ENCODE measurements at regions not wholly inside any gene's neighbourhood (a gene's known extent, or its start where the extent isn't known, plus 50 kb on each side); places are given as distances from the start of the nearest gene placed in this dataset.

DNA sequence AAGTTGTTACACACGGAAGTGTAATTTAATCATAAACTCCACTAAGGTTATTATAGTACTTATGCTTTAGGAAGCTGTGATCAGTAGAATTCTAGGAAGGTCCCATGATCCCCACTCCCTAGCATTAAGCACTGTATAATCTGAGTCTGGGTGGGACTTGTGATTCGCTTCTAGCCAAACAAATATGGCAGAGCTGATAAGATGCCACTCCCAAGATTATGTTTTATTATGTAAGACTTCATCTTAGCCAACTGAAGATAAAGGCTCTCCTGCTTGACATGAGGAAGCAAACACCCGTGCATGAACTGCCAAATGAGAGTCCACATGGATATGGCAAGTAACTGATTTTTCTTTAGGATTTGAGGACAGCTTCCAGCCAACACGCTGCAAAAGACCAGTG lies 186.4 kb upstream of the NDST3 start:
- no peaks in the 10 kb centered on the region for H3K36me3 ChIP-seq (ENCODE audit: control insufficient read depth, insufficient read depth, low read length)
- no peak overlapping the region for H3K4me3 ChIP-seq (ENCODE audit: low read depth, low read length)
- ChIA-PET POLR2A (no interaction called here), CTCF (no interaction called here)
- no peak for TF ChIP-seq CTCF (IDR thresholded peaks at IDR 0.05; ENCODE audit: insufficient read depth, low read depth, low read length)
- no peaks in the 10 kb centered on the region for H3K27me3 ChIP-seq (ENCODE audit: control insufficient read depth, insufficient read depth, low read length)
- DNase-seq (ENCODE audit: low read depth) = no peak

DNA sequence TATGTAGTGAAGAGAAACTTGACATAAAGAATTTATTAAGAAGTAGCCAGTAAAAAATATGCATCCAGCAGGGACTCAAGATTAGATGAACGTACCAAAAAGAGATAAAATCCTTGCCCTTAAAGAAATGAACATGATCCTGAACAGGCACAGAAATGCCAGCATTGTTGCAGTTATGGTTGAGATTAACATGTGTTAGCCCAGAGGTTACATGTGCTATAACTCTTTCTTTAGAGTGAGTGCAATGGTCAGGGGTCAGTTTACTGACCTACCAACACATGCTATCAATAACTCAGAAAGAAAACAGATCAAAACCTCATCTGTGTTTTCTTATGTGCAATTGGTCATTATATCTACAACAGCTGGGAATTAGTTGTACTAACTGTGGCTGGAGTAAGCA lies 166.1 kb upstream of the NDST3 start:
- Histone ChIP-seq H3K4me3 (ENCODE audit: low read depth, low read length) (no peak overlapping the region), H3K36me3 (ENCODE audit: control insufficient read depth, insufficient read depth, low read length) (no peaks in the 10 kb centered on the region), H3K27me3 (ENCODE audit: control insufficient read depth, insufficient read depth, low read length) (no peaks in the 10 kb centered on the region)
- no peak for DNase-seq (ENCODE audit: low read depth)
- POLR2A ChIA-PET = no interaction called here
- no peak for TF ChIP-seq CTCF (IDR thresholded peaks at IDR 0.05; ENCODE audit: insufficient read depth, low read depth, low read length)
- CTCF ChIA-PET = no interaction called here

DNA sequence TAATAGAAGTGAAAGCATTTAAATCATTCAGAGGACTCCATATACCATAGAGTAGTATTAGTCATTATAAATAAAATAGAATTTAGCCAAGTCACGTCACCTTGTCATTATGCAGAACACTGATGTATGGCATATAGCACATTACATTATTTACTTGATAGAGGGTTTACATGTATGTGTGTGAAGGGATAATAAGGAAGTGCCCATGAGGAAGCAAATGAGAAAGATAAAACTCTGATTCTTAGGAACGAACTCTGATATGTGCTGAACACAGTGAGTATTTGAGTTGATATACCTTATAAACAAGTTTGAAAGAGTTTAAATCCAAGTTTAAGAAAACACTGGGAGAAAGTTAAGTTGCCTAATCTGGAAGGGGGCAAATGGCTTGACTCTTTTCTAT lies 160.5 kb upstream of the NDST3 start:
- H3K4me3 ChIP-seq (ENCODE audit: low read depth, low read length) = no peak overlapping the region
- no peaks in the 10 kb centered on the region for H3K27me3 ChIP-seq (ENCODE audit: control insufficient read depth, insufficient read depth, low read length)
- no peak for DNase-seq (ENCODE audit: low read depth)
- ChIA-PET CTCF (no interaction called here), POLR2A (no interaction called here)
- TF ChIP-seq CTCF (IDR thresholded peaks at IDR 0.05; ENCODE audit: insufficient read depth, low read depth, low read length) = no peak
- no peaks in the 10 kb centered on the region for H3K36me3 ChIP-seq (ENCODE audit: control insufficient read depth, insufficient read depth, low read length)

DNA sequence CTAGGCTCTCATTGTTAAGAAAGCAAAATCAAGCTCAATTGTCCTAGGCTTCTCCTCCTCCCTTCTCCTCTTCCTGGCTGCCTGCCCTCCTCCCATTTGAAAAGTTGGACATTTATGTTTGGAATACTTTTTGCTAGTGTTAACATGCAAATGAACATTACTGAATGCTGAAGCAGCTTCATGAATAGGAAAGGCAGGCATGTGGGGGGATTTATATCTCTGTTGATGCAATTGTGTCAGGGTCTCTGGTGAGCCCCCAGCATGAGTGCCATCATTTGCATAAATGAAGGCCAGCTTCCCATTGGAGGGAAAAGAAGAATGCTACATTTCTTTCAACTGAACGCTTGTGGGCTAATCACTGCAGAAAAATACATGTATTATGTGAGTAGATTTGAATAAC lies 160.1 kb upstream of the NDST3 start:
- no peaks in the 10 kb centered on the region for H3K36me3 ChIP-seq (ENCODE audit: control insufficient read depth, insufficient read depth, low read length)
- H3K4me3 ChIP-seq (ENCODE audit: low read depth, low read length) = no peak overlapping the region
- no peak for TF ChIP-seq CTCF (IDR thresholded peaks at IDR 0.05; ENCODE audit: insufficient read depth, low read depth, low read length)
- no peaks in the 10 kb centered on the region for H3K27me3 ChIP-seq (ENCODE audit: control insufficient read depth, insufficient read depth, low read length)
- ChIA-PET CTCF (no interaction called here), POLR2A (no interaction called here)
- no peak for DNase-seq (ENCODE audit: low read depth)

DNA sequence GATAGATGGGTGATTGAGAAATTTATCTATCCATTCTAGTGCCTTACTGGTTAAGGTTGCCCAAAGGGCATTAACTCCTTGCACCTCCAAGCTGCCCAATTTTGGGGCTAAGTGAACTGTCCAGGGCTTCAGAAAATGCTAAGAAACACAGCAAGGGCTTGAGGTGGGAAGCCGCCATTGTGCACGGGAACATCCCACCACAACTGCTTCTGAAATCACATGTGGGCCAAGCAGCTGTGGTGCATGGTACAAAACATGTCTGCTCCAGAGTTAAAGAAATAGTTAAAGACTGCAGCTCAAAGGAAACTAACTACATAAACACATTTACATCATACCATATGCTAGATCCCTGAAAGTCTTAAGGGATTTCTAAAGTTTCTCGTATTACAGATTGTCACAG lies 144.3 kb upstream of the NDST3 start:
- CTCF ChIA-PET = no interaction called here
- POLR2A ChIA-PET = no interaction called here
- TF ChIP-seq CTCF (IDR thresholded peaks at IDR 0.05; ENCODE audit: insufficient read depth, low read depth, low read length) = no peak
- no peak overlapping the region for H3K4me3 ChIP-seq (ENCODE audit: low read depth, low read length)
- H3K36me3 ChIP-seq (ENCODE audit: control insufficient read depth, insufficient read depth, low read length) = no peaks in the 10 kb centered on the region
- no peak for DNase-seq (ENCODE audit: low read depth)
- no peaks in the 10 kb centered on the region for H3K27me3 ChIP-seq (ENCODE audit: control insufficient read depth, insufficient read depth, low read length)

Data from BJ (cell line).